AG09309 (cell line): ENCODE measurements at regions not wholly inside any gene's neighbourhood (a gene's known extent, or its start where the extent isn't known, plus 50 kb on each side); places are given as distances from the start of the nearest gene placed in this dataset.

ENCODE experiments used
- DNase-seq: peaks from one replicate; pipeline ENCODE4 v3.0.0-alpha.2; 2010; ENCODE audit warnings: low read depth
- H3K4me3 ChIP-seq: 2 replicates; pipeline ENCODE4 v1.5.1; 2011; ENCODE audit warnings: mild to moderate bottlenecking, low read depth, low read length, moderate library complexity; ENCODE audit not compliant: control insufficient read depth
- CTCF ChIP-seq: IDR thresholded peaks from 2 replicates; pipeline ENCODE4 v1.5.1; 2011; ENCODE audit warnings: mild to moderate bottlenecking, low read depth, low read length, inconsistent platforms; ENCODE audit not compliant: insufficient read depth, control insufficient read depth; ENCODE audit errors: missing control alignments

- no peak overlapping the region for H3K4me3 ChIP-seq
- no peak for DNase-seq
- no peak for TF ChIP-seq CTCF
These were observed 95.4 kb upstream of the SLCO6A1 start for GRCh38 chr5:102594192-102594591.

GRCh38 chr5:102595332-102595731, 96.5 kb upstream of the SLCO6A1 start:
- no peak for TF ChIP-seq CTCF
- H3K4me3 ChIP-seq: no peak overlapping the region
- no peak for DNase-seq

GRCh38 chr5:102596113-102596512, 97.3 kb upstream of the SLCO6A1 start:
- no peak for TF ChIP-seq CTCF
- H3K4me3 ChIP-seq: no peak overlapping the region
- DNase-seq: no peak

- TF ChIP-seq CTCF: no peak
- DNase-seq: no peak
- H3K4me3 ChIP-seq: no peak overlapping the region
These were observed 98.2 kb upstream of the SLCO6A1 start for GRCh38 chr5:102596951-102597350.

- H3K4me3 ChIP-seq: no peak overlapping the region
- TF ChIP-seq CTCF: no peak
- no peak for DNase-seq
These were observed 100.5 kb upstream of the SLCO6A1 start for GRCh38 chr5:102599289-102599688.

GRCh38 chr5:102600964-102601363, 102.2 kb upstream of the SLCO6A1 start:
- TF ChIP-seq CTCF: no peak
- no peak overlapping the region for H3K4me3 ChIP-seq
- DNase-seq: no peak

GRCh38 chr5:102603670-102604069, 104.9 kb upstream of the SLCO6A1 start:
- TF ChIP-seq CTCF: no peak
- H3K4me3 ChIP-seq: no peak overlapping the region
- no peak for DNase-seq
